K562 (cell line): ENCODE measurements at regions not wholly inside any gene's neighbourhood (a gene's known extent, or its start where the extent isn't known, plus 50 kb on each side); places are given as distances from the start of the nearest gene placed in this dataset.

Experiments
- BACH1 ChIP-seq: fragments of 200-800 bp; sonication (Bioruptor generic); IDR thresholded peaks from 2 replicates; pipeline ENCODE4 v1.6.1; 2016; ENCODE audit warnings: missing genetic modification characterization, missing compliant biosample characterization
- BHLHE40 ChIP-seq: IDR thresholded peaks from 2 replicates; pipeline ENCODE4 v1.6.1; 2011; ENCODE audit warnings: low read length, improper control_type of control experiment
- ETV6 ChIP-seq, 3 experiments: fragments of 150-350 bp in 1 of 3; sonication (generic) in 1 of 3; formaldehyde crosslinking in 1 of 3; IDR thresholded peaks; 2 replicates each; pipeline versions ENCODE4 v1.6.1 to v1.8.0; 2014 to 2022; ENCODE audit warnings: borderline replicate concordance in 2 of 3, low read depth in 2 of 3, antibody characterized with exemption in 1 of 3, low read length in 1 of 3, mild to moderate bottlenecking in 1 of 3, missing genetic modification reagents in 1 of 3
- HCFC1 ChIP-seq: IDR thresholded peaks from 2 replicates; pipeline ENCODE4 v1.6.1; 2012; ENCODE audit warnings: low read depth, low read length, improper control_type of control experiment
- HDAC3 ChIP-seq: fragments of 450-650 bp; IDR thresholded peaks from 2 replicates; pipeline ENCODE4 v1.6.1; 2018; ENCODE audit warnings: borderline replicate concordance, mild to moderate bottlenecking, moderate library complexity; ENCODE audit not compliant: partially characterized antibody
- HNRNPUL1 ChIP-seq: fragments of 200-400 bp; formaldehyde crosslinking; IDR thresholded peaks from 2 replicates; pipeline ENCODE4 v1.6.1; 2017; ENCODE audit warnings: low read length
- KAT8 ChIP-seq: fragments of 450-650 bp; IDR thresholded peaks from 2 replicates; pipeline ENCODE4 v1.6.1; 2016; ENCODE audit warnings: low read depth, mild to moderate bottlenecking
- KDM4B ChIP-seq, 2 experiments: fragments of 450-650 bp in 1 of 2; sonication (generic) in 1 of 2; IDR thresholded peaks; 2 replicates each; pipeline ENCODE4 v1.6.1; 2016 to 2017; ENCODE audit warnings: borderline replicate concordance in 2 of 2, antibody characterized with exemption in 1 of 2, low read depth in 1 of 2, mild to moderate bottlenecking in 1 of 2
- NCOA4 ChIP-seq: fragments of 450-650 bp; IDR thresholded peaks from 2 replicates; pipeline ENCODE4 v1.6.1; 2018; ENCODE audit warnings: mild to moderate bottlenecking; ENCODE audit not compliant: partially characterized antibody
- NR1H2 ChIP-seq: sonication (generic); formaldehyde crosslinking; IDR thresholded peaks from 2 replicates; pipeline ENCODE4 v1.4.0; 2020; ENCODE audit warnings: mild to moderate bottlenecking, missing genetic modification reagents
- PHF8 ChIP-seq: fragments of 200-600 bp; sonication (generic); IDR thresholded peaks from 2 replicates; pipeline ENCODE4 v1.6.1; 2012; ENCODE audit warnings: mixed run types, mild to moderate bottlenecking, inconsistent platforms, low read length, moderate library complexity, borderline replicate concordance
- POLR2B ChIP-seq: fragments of 450-650 bp; IDR thresholded peaks from 2 replicates; pipeline ENCODE4 v1.6.1; 2018; ENCODE audit warnings: low read depth; ENCODE audit not compliant: partially characterized antibody
- PRPF4 ChIP-seq: fragments of 200-400 bp; formaldehyde crosslinking; IDR thresholded peaks from one replicate; pipeline ENCODE4 v1.6.1; 2017; ENCODE audit warnings: low read length, low read depth, mild to moderate bottlenecking; ENCODE audit not compliant: insufficient read depth, poor library complexity, severe bottlenecking
- RBM14 ChIP-seq: fragments of 200-400 bp; formaldehyde crosslinking; IDR thresholded peaks from 2 replicates; pipeline ENCODE4 v1.6.1; 2018; ENCODE audit warnings: low read depth, mild to moderate bottlenecking, low read length, moderate library complexity, borderline replicate concordance; ENCODE audit not compliant: insufficient read depth
- SIRT6 ChIP-seq: IDR thresholded peaks from one replicate; pipeline ENCODE4 v1.6.1; 2012; ENCODE audit warnings: low read depth, mild to moderate bottlenecking, control low read depth, inconsistent platforms, low read length, moderate library complexity
- SMAD2 ChIP-seq: fragments of 150-350 bp; IDR thresholded peaks from 2 replicates; pipeline ENCODE4 v1.6.1; 2014; ENCODE audit warnings: low read depth, mild to moderate bottlenecking, low read length
- SRF ChIP-seq, 2 experiments: fragments of 250-450, 450-650 bp in 1 of 2; sonication (Bioruptor Pico) in 1 of 2; sonication (generic) in 1 of 2; formaldehyde crosslinking; IDR thresholded peaks; 2 replicates each; pipeline versions ENCODE4 v1.5.0 to v1.5.1; 2020 to 2022; ENCODE audit warnings: mild to moderate bottlenecking in 1 of 2, missing genetic modification reagents in 1 of 2
- TFAM ChIP-seq: fragments of 250-450 bp; sonication (Bioruptor Pico); conservative IDR thresholded peaks from 2 replicates; pipeline ENCODE4 v1.5.0; 2021; ENCODE audit warnings: mild to moderate bottlenecking, moderate library complexity
- ZKSCAN8 ChIP-seq: fragments of 200-800 bp; sonication (Bioruptor generic); IDR thresholded peaks from 2 replicates; pipeline ENCODE4 v1.6.1; 2016; ENCODE audit warnings: missing genetic modification characterization, missing compliant biosample characterization
- ZNF184 ChIP-seq: sonication (generic); formaldehyde crosslinking; IDR thresholded peaks from 2 replicates; pipeline ENCODE4 v1.5.0; 2020; ENCODE audit warnings: missing genetic modification reagents
- ZNF436 ChIP-seq: fragments of 250-450, 450-650 bp; sonication (Bioruptor Pico); formaldehyde crosslinking; IDR thresholded peaks from 2 replicates; pipeline ENCODE4 v1.7.0; 2020; ENCODE audit warnings: mild to moderate bottlenecking
- ZNF717 ChIP-seq: fragments of 250-450 bp; sonication (Bioruptor Pico); IDR thresholded peaks from 2 replicates; pipeline ENCODE4 v1.5.0; 2021
- TF ChIP-seq, protein P1 (sequence below): fragments of 450-650 bp; IDR thresholded peaks from 2 replicates; pipeline ENCODE4 v1.6.1; 2016; ENCODE audit warnings: missing biosample characterization, missing genetic modification characterization
- TF ChIP-seq, protein P2 (sequence below): sonication (generic); formaldehyde crosslinking; IDR thresholded peaks from 2 replicates; pipeline ENCODE4 v1.9.0; 2022; ENCODE audit warnings: mild to moderate bottlenecking, missing genetic modification reagents
- TF ChIP-seq, protein P3 (sequence below): fragments of 450-650 bp; IDR thresholded peaks from 2 replicates; pipeline ENCODE4 v1.6.1; 2016; ENCODE audit warnings: antibody characterized with exemption
- TF ChIP-seq, protein P4 (sequence below): sonication (generic); formaldehyde crosslinking; IDR thresholded peaks from 2 replicates; pipeline ENCODE4 v1.8.0; 2022; ENCODE audit warnings: mild to moderate bottlenecking, missing genetic modification reagents

DNA sequence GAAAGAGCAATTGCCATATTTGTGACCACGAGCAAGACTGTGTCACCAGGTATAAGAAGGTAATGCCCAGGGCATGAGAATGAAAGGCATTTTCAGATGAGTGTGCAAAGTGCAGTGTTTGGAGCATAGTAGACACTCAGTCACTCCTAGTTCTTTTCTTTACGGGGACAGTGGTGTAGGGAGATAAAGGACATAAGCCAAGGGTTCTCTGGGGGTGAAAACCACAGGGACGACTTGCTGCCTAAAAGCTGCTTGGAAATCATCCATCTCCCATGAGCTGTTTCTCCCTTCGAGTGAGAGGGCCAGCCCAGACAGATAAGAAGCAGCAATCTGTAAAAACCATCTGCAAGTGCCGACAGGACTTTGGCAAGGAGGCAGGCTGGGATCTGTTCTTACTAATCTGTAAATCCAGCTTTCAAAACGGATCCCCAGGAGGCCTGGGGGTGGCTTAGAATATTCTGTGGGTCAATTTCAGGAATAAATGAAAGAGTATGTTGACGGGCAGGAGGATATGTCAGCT is 221.6 kb downstream of the LPIN1 start (continued):
- TF ChIP-seq NCOA4 = no peak
- no peak for TF ChIP-seq TFAM (CRISPR knock-in tag)
- no peak for TF ChIP-seq SIRT6
- no peak for TF ChIP-seq HCFC1
- TF ChIP-seq BACH1 (tag) = peak; percentile 71
- TF ChIP-seq SMAD2 = no peak
- TF ChIP-seq, protein P1, sequence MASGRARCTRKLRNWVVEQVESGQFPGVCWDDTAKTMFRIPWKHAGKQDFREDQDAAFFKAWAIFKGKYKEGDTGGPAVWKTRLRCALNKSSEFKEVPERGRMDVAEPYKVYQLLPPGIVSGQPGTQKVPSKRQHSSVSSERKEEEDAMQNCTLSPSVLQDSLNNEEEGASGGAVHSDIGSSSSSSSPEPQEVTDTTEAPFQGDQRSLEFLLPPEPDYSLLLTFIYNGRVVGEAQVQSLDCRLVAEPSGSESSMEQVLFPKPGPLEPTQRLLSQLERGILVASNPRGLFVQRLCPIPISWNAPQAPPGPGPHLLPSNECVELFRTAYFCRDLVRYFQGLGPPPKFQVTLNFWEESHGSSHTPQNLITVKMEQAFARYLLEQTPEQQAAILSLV (tag) = no peak
- no peak for TF ChIP-seq POLR2B
- no peak for TF ChIP-seq RBM14
- peak in 1 of 2 experiments; percentile 82; a peak in 2 of 4 replicates for TF ChIP-seq ETV6 (IDR thresholded peaks at IDR 0.05; ENCODE audit: borderline replicate concordance in 1 of 2, low read depth in 2 of 2, low read length in 1 of 2)
- TF ChIP-seq ETV6 (CRISPR knock-in tag; IDR thresholded peaks at IDR 0.05; ENCODE audit: borderline replicate concordance) = no peak
- TF ChIP-seq ZKSCAN8 (CRISPR knock-in tag) = peak; percentile 91
- TF ChIP-seq HNRNPUL1 = 0 out of 2 replicates have a peak, but pooled peaks have one; percentile 15
- TF ChIP-seq PRPF4 = no peak
- TF ChIP-seq, protein P2, sequence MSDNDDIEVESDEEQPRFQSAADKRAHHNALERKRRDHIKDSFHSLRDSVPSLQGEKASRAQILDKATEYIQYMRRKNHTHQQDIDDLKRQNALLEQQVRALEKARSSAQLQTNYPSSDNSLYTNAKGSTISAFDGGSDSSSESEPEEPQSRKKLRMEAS (CRISPR knock-in tag) = peak; percentile 80
- no peak for TF ChIP-seq KAT8
- no peak for TF ChIP-seq ZNF184 (CRISPR knock-in tag)
- TF ChIP-seq ZNF717 (CRISPR knock-in tag) = no peak
- no peak for TF ChIP-seq PHF8
- peak; percentile 84; the same call in 1 of the 2 replicates for TF ChIP-seq BHLHE40
- TF ChIP-seq, protein P3, sequence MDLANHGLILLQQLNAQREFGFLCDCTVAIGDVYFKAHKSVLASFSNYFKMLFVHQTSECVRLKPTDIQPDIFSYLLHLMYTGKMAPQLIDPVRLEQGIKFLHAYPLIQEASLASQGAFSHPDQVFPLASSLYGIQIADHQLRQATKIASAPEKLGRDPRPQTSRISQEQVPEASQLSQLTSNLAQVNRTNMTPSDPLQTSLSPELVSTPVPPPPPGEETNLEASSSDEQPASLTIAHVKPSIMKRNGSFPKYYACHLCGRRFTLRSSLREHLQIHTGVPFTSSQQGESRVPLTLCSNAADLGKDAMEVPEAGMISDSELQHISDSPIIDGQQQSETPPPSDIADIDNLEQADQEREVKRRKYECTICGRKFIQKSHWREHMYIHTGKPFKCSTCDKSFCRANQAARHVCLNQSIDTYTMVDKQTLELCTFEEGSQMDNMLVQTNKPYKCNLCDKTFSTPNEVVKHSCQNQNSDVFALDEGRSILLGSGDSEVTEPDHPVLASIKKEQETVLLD = peak; percentile 49; the same call in 1 of the 2 replicates
- TF ChIP-seq, protein P4, sequence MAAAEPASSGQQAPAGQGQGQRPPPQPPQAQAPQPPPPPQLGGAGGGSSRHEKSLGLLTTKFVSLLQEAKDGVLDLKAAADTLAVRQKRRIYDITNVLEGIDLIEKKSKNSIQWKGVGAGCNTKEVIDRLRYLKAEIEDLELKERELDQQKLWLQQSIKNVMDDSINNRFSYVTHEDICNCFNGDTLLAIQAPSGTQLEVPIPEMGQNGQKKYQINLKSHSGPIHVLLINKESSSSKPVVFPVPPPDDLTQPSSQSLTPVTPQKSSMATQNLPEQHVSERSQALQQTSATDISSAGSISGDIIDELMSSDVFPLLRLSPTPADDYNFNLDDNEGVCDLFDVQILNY (CRISPR knock-in tag) = no peak
- peak in 1 of 2 experiments; percentile 89; a peak in 1 of 4 replicates for TF ChIP-seq KDM4B (IDR thresholded peaks at IDR 0.05; ENCODE audit: borderline replicate concordance in 2 of 2, low read depth in 1 of 2)
- peak; percentile 99 for TF ChIP-seq HDAC3
- TF ChIP-seq SRF (CRISPR knock-in tag; IDR thresholded peaks at IDR 0.05) = peak in 1 of 2 experiments; percentile 39; a peak in 1 of 4 replicates
- TF ChIP-seq NR1H2 (CRISPR knock-in tag) = no peak
- TF ChIP-seq ZNF436 (CRISPR knock-in tag) = no peak
